Right cardiac atrium (tissue), 5 donors: ENCODE measurements at regions not wholly inside any gene's neighbourhood (a gene's known extent, or its start where the extent isn't known, plus 50 kb on each side); places are given as distances from the start of the nearest gene placed in this dataset.

Source experiments
- ATAC-seq, 2 donors: fragments of 200-7000 bp; cut with Tn5 transposase; one replicate each; pipeline versions ENCODE4 v1.8.0 to v1.9.1; 2020; ENCODE audit warnings: moderate library complexity in 2 of 2, mild to moderate bottlenecking in 1 of 2
- DNase-seq, 3 donors: peaks; one replicate each; pipeline ENCODE4 v3.0.0-alpha.2; 2020
- H3K27ac ChIP-seq: one replicate; pipeline ENCODE4 v1.5.1; 2013; ENCODE audit warnings: mild to moderate bottlenecking, low read length, control low read depth, moderate library complexity
- H3K27me3 ChIP-seq: one replicate; pipeline ENCODE4 v1.6.1; 2013; ENCODE audit not compliant: control insufficient read depth, insufficient read depth
- H3K4me1 ChIP-seq: one replicate; pipeline ENCODE4 v1.6.1; 2013; ENCODE audit warnings: low read length; ENCODE audit not compliant: control insufficient read depth, insufficient read depth
- H3K4me3 ChIP-seq: one replicate; pipeline ENCODE4 v1.5.1; 2013; ENCODE audit warnings: low read length, control low read depth
- H3K9me3 ChIP-seq: one replicate; pipeline ENCODE4 v1.6.1; 2013; ENCODE audit warnings: low read length; ENCODE audit not compliant: control insufficient read depth
- WGBS: extraction: QIAGEN DNeasy Blood & Tissue Kit; methylation state at CpG from one replicate; pipeline ENCODE4 v1.1.7; 2013; 5-methylcytosine and 5-hydroxymethylcytosine counted together
- intact Hi-C, 4 donors: fragments of 100-400 bp; cut with DNase I; formaldehyde crosslinking; loops; one replicate each; pipeline versions ENCODE4 v1.11.0 to v1.14.0; 2022 to 2023
- donor health status: healthy with polysubstance abuse.
- donor health status: DM: no; HTN: yes; CAD: no.
- donor health status: DM: no; HTN: no; CAD: no.
- donor health status: DM: no; HTN: yes; CAD: no; lungs with severe emphysema.
- donor health status: DM: yes; HTN: yes; CAD: no.

DNA sequence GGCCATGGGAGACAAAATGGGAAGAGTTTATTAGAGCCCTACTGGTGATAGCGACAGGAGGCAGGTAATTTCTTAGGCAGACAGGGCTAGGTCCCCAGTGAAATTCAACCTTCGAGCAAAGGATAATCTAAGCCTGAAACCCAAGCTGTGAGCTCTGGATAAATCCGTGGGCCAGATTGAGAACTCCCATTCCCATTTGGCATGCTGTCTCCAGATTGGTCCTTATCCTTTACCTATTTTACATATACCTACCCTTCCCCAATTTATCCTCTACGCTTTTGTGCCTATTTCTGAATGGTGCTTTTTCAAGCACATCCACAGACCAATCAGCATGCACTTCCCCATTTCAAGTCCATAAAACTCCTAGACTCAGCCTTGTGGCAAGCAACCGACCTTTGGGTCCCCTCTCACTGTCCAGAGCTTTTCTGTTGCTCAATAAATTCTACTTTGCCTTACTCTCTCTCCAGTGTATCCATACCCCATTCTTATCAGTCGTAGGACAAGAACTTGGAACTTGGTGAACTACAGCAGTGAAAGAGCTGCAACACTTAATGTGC lies 268.0 kb downstream of the MYCN start:
- DNase-seq: no peak
- WGBS: 80% methylated on average over 6 of the region's 6 CpGs
- Histone ChIP-seq H3K27ac (no peak overlapping the region), H3K4me1 (no peaks in the 10 kb centered on the region), H3K4me3 (no peak overlapping the region), H3K9me3 (no peaks in the 10 kb centered on the region), H3K27me3 (no peaks in the 10 kb centered on the region)
- no peak for ATAC-seq
- intact Hi-C loops: no loop called here

- Histone ChIP-seq H3K9me3 (no peaks in the 10 kb centered on the region), H3K27ac (no peak overlapping the region), H3K27me3 (no peaks in the 10 kb centered on the region), H3K4me3 (no peak overlapping the region), H3K4me1 (no peaks in the 10 kb centered on the region)
- ATAC-seq: no peak
- DNase-seq: no peak
- 78% methylated on average over 2 of the region's 2 CpGs for WGBS
- intact Hi-C loops: no loop called here
These were observed 267.3 kb downstream of the MYCN start for GRCh38 chr2:16207611-16208010.

DNA sequence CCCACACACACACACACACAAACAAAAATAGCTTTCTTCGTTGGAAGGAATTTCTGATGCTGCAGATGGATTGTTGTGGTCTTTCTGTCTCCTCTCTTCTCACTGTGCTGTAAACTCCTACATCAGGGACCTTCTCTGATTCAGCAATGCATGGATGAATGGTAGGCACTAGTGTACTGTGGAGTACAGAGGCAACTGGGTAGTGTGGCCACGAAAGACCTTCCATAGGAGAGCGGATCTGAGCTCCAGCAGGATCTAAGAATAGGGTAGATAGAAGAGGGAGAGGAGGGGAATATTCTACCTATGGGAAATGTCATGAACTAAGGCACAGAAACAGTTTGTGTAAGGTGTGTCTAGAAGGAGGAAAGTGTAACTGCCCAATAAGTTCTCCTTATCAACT lies 266.8 kb downstream of the MYCN start:
- intact Hi-C loops: no loop called here
- no peak for ATAC-seq
- 90% methylated on average over 3 of the region's 3 CpGs for WGBS
- no peak overlapping the region for H3K27ac ChIP-seq
- H3K27me3 ChIP-seq: no peaks in the 10 kb centered on the region
- H3K4me1 ChIP-seq: no peaks in the 10 kb centered on the region
- DNase-seq: no peak
- H3K4me3 ChIP-seq: no peak overlapping the region
- no peaks in the 10 kb centered on the region for H3K9me3 ChIP-seq

GRCh38 chr2:16206191-16206944 lies 266.0 kb downstream of the MYCN start:
- intact Hi-C loops: no loop called here
- 72% methylated on average over 4 of the region's 4 CpGs for whole genome bisulfite sequencing
- Histone ChIP-seq H3K9me3 (no peaks in the 10 kb centered on the region), H3K27ac (no peak overlapping the region), H3K4me1 (no peaks in the 10 kb centered on the region), H3K27me3 (no peaks in the 10 kb centered on the region), H3K4me3 (no peak overlapping the region)
- DNase-seq (no peak), ATAC-seq (no peak)

- H3K4me1 ChIP-seq: no peaks in the 10 kb centered on the region
- DNase-seq (no peak), ATAC-seq (no peak)
- intact Hi-C loops: no loop called here
- H3K9me3 ChIP-seq: no peaks in the 10 kb centered on the region
- H3K4me3 ChIP-seq: no peak overlapping the region
- no peak overlapping the region for H3K27ac ChIP-seq
- 76% methylated on average over 2 of the region's 2 CpGs for WGBS
- H3K27me3 ChIP-seq: no peaks in the 10 kb centered on the region
These were observed 265.3 kb downstream of the MYCN start for GRCh38 chr2:16205631-16206030.

GRCh38 chr2:16204886-16205620 lies 264.7 kb downstream of the MYCN start:
- Histone ChIP-seq H3K4me1 (no peaks in the 10 kb centered on the region), H3K9me3 (no peaks in the 10 kb centered on the region), H3K27ac (no peak overlapping the region), H3K4me3 (no peak overlapping the region), H3K27me3 (no peaks in the 10 kb centered on the region)
- intact Hi-C loops: no loop called here
- no peak for ATAC-seq
- DNase-seq: no peak
- WGBS: 76% methylated on average over 12 of the region's 12 CpGs

GRCh38 chr2:16204251-16204650 lies 263.9 kb downstream of the MYCN start:
- Histone ChIP-seq H3K4me3 (no peak overlapping the region), H3K4me1 (no peaks in the 10 kb centered on the region), H3K9me3 (no peaks in the 10 kb centered on the region), H3K27me3 (no peaks in the 10 kb centered on the region), H3K27ac (no peak overlapping the region)
- no peak for ATAC-seq
- DNase-seq: no peak
- 100% methylated on average over 1 of the region's 1 CpG for WGBS
- intact Hi-C loops: no loop called here

- Histone ChIP-seq H3K27me3 (no peaks in the 10 kb centered on the region), H3K4me3 (no peak overlapping the region), H3K9me3 (no peaks in the 10 kb centered on the region), H3K4me1 (no peaks in the 10 kb centered on the region), H3K27ac (no peak overlapping the region)
- ATAC-seq (no peak), DNase-seq (no peak)
- 90% methylated on average over 8 of the region's 8 CpGs for WGBS
- intact Hi-C loops: no loop called here
These were observed 263.3 kb downstream of the MYCN start for GRCh38 chr2:16203691-16204090.

DNA sequence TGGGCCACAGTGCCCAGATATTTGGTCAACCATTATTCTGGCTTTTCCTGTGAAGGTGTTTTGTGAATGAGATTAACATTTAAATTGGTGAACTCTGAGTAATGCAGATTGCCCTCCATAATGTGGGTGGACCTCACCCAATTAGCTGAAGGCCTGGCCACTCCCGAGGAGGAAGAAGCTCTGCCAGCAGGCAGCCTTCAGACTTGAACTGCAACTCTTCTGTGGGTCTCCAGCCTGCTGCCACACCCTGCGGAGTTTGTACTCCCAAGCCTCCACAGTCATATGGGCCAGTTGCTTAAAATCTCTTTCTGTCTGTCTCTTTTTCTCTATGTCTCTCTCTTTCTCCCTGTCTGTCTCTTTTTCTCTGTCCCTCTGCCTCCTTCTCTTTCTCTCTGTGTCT lies 262.7 kb downstream of the MYCN start:
- DNase-seq: no peak
- no peaks in the 10 kb centered on the region for H3K9me3 ChIP-seq

DNA sequence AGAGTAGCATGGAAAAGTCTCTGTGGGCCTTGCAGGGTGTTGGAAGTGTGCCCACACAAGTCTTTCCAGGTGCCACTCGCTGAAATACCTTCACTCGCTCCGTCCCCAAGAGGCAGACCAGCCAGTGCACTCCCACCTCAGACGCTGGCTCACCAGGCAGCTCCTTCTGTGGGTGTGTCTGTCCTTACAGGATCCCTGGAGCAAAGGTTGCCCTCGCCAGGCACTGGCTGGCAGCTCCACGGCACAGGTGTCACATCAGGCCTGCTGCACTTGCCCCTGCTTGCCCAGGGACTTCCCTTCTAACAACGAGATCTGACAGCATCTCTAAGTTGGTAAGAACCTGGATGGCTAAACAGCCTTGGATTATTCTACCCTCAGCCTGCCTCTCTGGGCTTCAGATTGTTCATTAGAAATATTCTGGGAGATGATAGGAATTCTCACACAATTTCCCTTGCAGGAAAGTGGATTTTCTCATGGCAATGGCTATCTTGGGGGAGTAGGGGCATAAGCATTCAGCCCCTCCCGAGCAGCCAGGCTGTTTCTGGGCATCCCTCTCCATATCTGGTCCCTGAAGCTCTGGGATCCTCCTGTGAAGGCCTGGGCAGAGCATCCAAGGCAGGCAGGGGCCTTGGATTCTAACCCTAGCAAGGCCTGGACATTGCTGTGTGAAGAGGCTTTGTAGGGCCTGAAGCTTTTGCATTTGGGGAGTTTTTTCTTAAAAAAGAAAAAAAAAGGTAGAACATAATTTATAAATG lies 262.1 kb downstream of the MYCN start:
- Histone ChIP-seq H3K27ac (no peak overlapping the region), H3K4me3 (no peak overlapping the region)
- no peak for ATAC-seq

More for the DNA sequence above, 262.7 kb downstream of the MYCN start:
- no peak overlapping the region for H3K4me3 ChIP-seq
- intact Hi-C loops: no loop called here
- ATAC-seq: no peak
- H3K4me1 ChIP-seq: no peaks in the 10 kb centered on the region
- 82% methylated on average over 2 of the region's 2 CpGs for WGBS
- no peaks in the 10 kb centered on the region for H3K27me3 ChIP-seq
- no peak overlapping the region for H3K27ac ChIP-seq

GRCh38 chr2:16201848-16202247 lies 261.5 kb downstream of the MYCN start:
- Histone ChIP-seq H3K4me3 (no peak overlapping the region), H3K9me3 (no peaks in the 10 kb centered on the region), H3K4me1 (no peaks in the 10 kb centered on the region), H3K27ac (no peak overlapping the region), H3K27me3 (no peaks in the 10 kb centered on the region)
- intact Hi-C loops: no loop called here
- WGBS: 76% methylated on average over 7 of the region's 7 CpGs
- DNase-seq (no peak), ATAC-seq (no peak)

More for the DNA sequence above, 262.1 kb downstream of the MYCN start:
- WGBS: 88% methylated on average over 8 of the region's 8 CpGs
- H3K9me3 ChIP-seq: no peaks in the 10 kb centered on the region
- intact Hi-C loops: no loop called here
- H3K27me3 ChIP-seq: no peaks in the 10 kb centered on the region
- H3K4me1 ChIP-seq: no peaks in the 10 kb centered on the region
- no peak for DNase-seq
